Dendritic cell treated with granulocyte-macrophage colony-stimulating factor and Interleukin-4, amounts not matched to agents 40 ng/mL and 50 ng/mL, for 4 days (primary cell): ENCODE measurements at regions not wholly inside any gene's neighbourhood (a gene's known extent, or its start where the extent isn't known, plus 50 kb on each side); places are given as distances from the start of the nearest gene placed in this dataset.

Source experiments
- H3K27ac Mint-ChIP-seq: one replicate; pipeline ENCODE4 v1.8.0; 2022; ENCODE audit warnings: mild to moderate bottlenecking, mixed read lengths
- H3K27me3 Mint-ChIP-seq: one replicate; pipeline ENCODE4 v1.8.0; 2022; ENCODE audit warnings: mild to moderate bottlenecking, mixed read lengths
- H3K36me3 Mint-ChIP-seq: one replicate; pipeline ENCODE4 v1.8.0; 2022; ENCODE audit warnings: low read depth, mixed read lengths
- H3K4me1 Mint-ChIP-seq: one replicate; pipeline ENCODE4 v1.8.0; 2022; ENCODE audit warnings: low read depth, mixed read lengths
- H3K4me3 Mint-ChIP-seq: one replicate; pipeline ENCODE4 v1.8.0; 2022; ENCODE audit warnings: mild to moderate bottlenecking, moderate library complexity, mixed read lengths
- H3K9me3 Mint-ChIP-seq: one replicate; pipeline ENCODE4 v1.8.0; 2022; ENCODE audit warnings: mixed read lengths
- intact Hi-C: fragments of 100-400 bp; cut with micrococcal nuclease; formaldehyde crosslinking; loops from one replicate; pipeline ENCODE4 v1.15.0; 2022

GRCh38 chr10:78559661-78560340 is 509.0 kb upstream of the ZMIZ1 start:
- H3K36me3 Mint-ChIP-seq, result no peaks in the 10 kb centered on the region
- peaks cover 10% of the 10 kb centered on the region for H3K27me3 Mint-ChIP-seq
- intact Hi-C loops, result no loop called here

DNA sequence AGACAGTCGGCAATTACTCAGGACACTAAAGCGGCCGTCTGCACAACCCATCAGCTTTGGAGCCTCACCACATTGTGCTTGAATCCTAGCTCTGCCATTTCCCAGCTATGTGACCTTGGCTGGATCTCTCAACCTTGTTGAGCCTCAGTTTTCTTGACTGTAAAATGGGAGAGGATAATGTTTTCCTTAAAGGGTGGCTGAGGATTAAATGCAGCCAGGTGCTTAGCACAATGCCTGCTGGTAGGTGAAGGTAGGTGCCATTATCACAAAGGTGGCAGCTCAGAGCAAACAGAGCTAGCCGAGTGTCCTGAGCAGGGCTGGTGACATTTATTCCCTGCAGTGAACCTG is 508.5 kb upstream of the ZMIZ1 start:
- H3K4me3 Mint-ChIP-seq, result no peak overlapping the region

More at GRCh38 chr10:78559661-78560340, 509.0 kb upstream of the ZMIZ1 start:
- no peak overlapping the region for H3K4me3 Mint-ChIP-seq
- H3K9me3 Mint-ChIP-seq, result peaks cover 2% of the 10 kb centered on the region
- H3K4me1 Mint-ChIP-seq, result peaks cover 27% of the 10 kb centered on the region
- H3K27ac Mint-ChIP-seq, result no peak overlapping the region

DNA sequence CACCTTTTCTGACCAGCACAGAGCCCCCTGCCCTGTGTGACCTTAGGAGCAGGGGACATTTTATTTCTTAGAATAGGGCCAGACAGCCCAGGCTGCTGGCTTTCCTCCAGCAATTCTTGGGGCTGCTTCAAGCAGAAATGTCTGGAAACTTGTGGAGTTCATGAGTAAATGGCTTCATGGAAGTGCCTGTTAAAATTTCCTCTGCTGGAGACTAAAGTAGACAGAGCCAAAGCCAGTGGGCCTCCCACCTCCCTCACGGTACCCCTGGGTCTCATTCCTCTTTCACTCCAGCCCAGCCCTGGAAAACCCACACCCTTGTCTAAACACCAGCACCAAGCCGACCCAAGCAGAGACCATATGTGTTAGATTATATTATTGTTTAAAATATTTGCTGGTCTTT is 505.5 kb upstream of the ZMIZ1 start:
- Mint-ChIP-seq H3K36me3 (no peaks in the 10 kb centered on the region), H3K27ac (no peak overlapping the region), H3K4me1 (peaks cover 19% of the 10 kb centered on the region), H3K27me3 (peaks cover 13% of the 10 kb centered on the region), H3K9me3 (no peaks in the 10 kb centered on the region), H3K4me3 (no peak overlapping the region)
- intact Hi-C loops, result no loop called here

More for the DNA sequence above, 508.5 kb upstream of the ZMIZ1 start:
- H3K36me3 Mint-ChIP-seq, result no peaks in the 10 kb centered on the region
- no peak overlapping the region for H3K27ac Mint-ChIP-seq
- H3K4me1 Mint-ChIP-seq, result peaks cover 27% of the 10 kb centered on the region
- peaks cover 13% of the 10 kb centered on the region for H3K27me3 Mint-ChIP-seq
- H3K9me3 Mint-ChIP-seq, result no peaks in the 10 kb centered on the region
- intact Hi-C loops, result no loop called here

DNA sequence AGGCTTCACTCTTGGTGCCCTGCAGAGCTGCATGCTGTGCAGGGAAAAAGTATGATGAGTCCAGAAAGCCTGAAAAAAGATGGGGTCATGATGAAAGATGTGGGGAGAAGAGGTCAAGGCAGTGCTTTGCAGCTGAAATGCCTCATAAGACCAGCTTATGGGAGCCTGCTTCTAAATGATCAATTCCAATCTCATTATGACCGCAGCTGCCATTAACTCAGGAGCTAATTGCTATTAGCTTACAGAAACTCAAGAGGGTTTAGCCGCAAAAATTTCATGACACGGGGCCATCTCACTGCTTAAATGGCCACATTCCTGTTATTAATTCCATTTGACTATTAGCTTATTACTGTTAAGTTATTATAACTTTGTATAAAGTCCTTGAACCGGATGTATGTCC is 502.9 kb upstream of the ZMIZ1 start:
- Mint-ChIP-seq H3K9me3 (no peaks in the 10 kb centered on the region), H3K27ac (no peak overlapping the region), H3K36me3 (no peaks in the 10 kb centered on the region), H3K4me3 (no peak overlapping the region), H3K27me3 (peaks cover 12% of the 10 kb centered on the region), H3K4me1 (peaks cover 34% of the 10 kb centered on the region)
- intact Hi-C loops, result no loop called here

DNA sequence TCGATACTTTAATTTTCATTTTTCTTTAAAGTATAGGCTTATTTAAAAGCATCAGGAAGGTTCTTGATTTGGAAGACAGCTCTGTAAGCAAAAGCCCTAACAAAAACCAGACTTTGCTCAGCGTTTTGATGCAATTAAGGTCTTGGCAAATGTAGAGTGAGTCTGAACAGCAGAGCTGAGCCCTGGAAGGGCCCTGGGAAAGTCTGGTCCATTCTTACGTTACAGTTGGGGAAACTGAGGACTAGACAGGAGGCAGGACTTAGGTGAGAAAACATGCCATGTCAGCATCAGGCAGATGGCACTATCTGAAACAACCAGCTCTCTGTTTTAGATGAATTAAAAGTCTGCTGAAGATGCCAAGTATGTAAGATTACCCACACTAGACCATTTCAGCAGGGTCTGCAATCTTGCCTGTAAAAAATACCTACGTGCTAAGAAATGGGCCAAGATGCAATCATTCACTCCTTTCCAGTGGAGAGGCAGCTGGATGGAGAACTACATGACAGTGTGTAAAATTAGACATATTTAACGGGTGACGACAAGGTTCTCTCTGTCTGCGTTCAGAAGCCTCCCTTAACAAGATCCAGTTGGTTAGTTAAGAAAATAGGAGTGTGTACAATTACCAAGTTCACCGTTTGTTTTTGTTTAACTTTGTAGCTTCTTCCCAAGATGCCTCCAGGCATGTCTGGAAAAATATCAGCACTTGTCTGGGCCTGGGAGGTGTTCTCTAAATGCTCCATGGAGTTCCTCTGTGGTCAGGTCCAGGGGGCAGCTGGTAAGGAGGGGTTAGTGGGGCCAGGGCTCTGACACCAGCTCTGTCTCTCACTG is 502.3 kb upstream of the ZMIZ1 start:
- no peaks in the 10 kb centered on the region for H3K36me3 Mint-ChIP-seq
- H3K27ac Mint-ChIP-seq, result no peak overlapping the region
- H3K4me1 Mint-ChIP-seq, result peaks cover 40% of the 10 kb centered on the region
- peaks cover 15% of the 10 kb centered on the region for H3K27me3 Mint-ChIP-seq
- no peaks in the 10 kb centered on the region for H3K9me3 Mint-ChIP-seq
- intact Hi-C loops, result no loop called here
- no peak overlapping the region for H3K4me3 Mint-ChIP-seq

DNA sequence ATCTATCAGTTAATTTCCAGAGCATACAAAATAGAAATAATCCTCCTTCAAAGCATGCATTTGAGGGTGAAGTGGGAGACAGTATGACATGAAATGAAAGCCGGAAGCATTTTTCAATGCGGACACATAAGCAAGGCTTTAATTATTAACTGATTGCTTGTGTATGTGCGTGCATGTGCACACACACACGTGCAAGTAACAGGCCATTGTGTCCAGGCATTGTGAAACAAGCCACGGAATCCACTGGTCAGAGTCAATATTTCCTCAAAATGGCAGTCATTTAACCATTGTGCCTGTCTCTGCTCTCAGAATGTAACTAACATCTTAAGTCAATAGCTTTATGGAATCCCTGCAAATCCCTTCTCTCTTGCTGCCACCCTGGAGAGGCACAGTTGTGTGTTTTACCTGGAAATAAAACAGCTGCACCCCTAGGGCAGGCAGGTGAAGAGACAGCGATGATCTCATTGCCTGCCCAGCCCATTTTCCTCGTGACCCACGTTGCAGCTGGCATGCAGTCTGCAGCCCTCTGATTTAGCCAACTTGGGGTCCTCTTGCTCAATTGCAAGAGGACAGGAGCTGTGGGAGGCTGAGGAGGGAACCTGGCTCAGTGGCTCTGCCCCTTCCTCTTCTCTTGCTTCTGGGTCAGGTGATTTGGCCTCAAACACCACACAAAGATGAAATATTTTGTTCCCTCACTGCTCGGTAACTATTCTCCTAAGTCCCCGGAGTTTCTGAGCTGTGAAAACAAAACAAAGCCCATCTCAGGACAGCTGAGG is 500.9 kb upstream of the ZMIZ1 start:
- Mint-ChIP-seq H3K4me3 (no peak overlapping the region), H3K27ac (no peak overlapping the region), H3K4me1 (peaks cover 49% of the 10 kb centered on the region), H3K9me3 (no peaks in the 10 kb centered on the region), H3K36me3 (no peaks in the 10 kb centered on the region), H3K27me3 (peaks cover 11% of the 10 kb centered on the region)
- intact Hi-C loops, result no loop called here

DNA sequence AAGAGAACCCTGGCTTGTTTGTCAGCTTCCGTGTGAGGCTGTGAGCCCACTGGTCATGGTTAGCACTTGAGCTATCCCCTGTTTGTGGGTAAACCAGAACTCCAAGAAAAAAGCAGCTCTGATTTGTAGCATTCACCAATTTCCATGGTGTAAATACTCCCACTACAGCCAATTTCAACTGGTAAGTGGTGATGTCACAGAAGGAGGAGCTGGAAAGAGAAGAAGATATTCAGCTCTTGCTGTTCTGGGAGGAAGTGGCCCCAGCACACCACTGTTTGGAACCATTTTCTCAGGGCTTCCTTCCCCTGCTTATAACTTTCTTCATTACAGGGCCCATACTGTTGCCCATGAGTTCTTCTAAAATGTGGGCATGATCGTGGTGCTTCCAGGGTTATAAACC is 500.1 kb upstream of the ZMIZ1 start:
- Mint-ChIP-seq H3K4me1 (peaks cover 49% of the 10 kb centered on the region), H3K36me3 (no peaks in the 10 kb centered on the region), H3K27ac (peak overlapping the region; percentile 50), H3K4me3 (no peak overlapping the region), H3K27me3 (peaks cover 7% of the 10 kb centered on the region), H3K9me3 (no peaks in the 10 kb centered on the region)
- intact Hi-C loops, result no loop called here

DNA sequence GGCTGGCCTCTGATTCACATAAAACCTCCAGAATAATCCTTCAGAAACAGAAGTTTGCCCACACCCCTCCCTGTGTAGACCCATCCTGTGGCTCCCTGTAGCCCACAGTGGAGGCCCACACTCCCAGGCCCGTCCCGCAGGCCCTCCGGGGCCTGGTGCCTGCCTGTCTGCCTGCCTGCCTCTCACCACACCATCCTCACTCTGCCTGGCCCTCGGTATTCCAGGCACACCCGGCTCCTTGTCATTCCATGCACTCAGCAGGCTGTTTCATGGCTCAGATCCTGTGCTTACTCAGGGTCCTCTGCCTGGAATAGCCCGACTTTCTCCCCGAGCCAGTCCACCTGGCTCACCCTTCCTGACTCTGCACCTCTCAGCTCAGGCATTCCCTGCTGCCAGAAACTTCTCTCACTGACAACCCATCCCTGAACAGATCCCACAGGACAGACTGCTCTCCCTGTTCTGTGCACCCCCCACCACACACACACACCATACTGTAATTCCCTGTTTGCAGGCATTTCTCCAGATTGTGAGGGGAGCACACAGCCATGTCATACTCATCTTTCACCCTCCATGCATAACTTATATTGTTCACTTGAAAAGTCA is 498.0 kb upstream of the ZMIZ1 start:
- H3K27ac Mint-ChIP-seq, result peak overlapping the region; percentile 40
- peaks cover 4% of the 10 kb centered on the region for H3K27me3 Mint-ChIP-seq
- peaks cover 53% of the 10 kb centered on the region for H3K4me1 Mint-ChIP-seq
- no peaks in the 10 kb centered on the region for H3K36me3 Mint-ChIP-seq
- H3K4me3 Mint-ChIP-seq, result no peak overlapping the region
- H3K9me3 Mint-ChIP-seq, result no peaks in the 10 kb centered on the region
- intact Hi-C loops, result no loop called here

DNA sequence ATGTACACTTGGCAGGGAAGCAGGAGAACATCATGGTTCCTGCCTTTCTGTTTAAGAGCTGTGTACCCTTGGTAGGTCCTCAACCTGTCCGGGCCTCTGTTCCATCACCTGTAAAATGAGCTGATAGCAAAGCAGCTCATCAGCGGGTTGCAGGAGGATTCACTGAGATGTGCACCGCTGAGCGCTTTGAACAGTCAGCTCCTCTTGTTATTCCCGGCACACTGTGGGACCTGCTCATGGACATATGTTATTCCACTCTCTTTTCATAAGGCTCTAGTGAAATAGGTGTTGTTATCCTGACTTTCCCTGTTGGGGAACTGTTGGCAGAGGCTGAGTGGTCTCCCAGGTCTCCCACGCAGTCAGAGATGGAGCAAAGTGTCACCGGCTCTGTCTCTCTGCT is 497.5 kb upstream of the ZMIZ1 start:
- H3K27ac Mint-ChIP-seq, result peak overlapping the region; percentile 40
- no peaks in the 10 kb centered on the region for H3K36me3 Mint-ChIP-seq
- intact Hi-C loops, result no loop called here
- peaks cover 4% of the 10 kb centered on the region for H3K27me3 Mint-ChIP-seq
- H3K9me3 Mint-ChIP-seq, result no peaks in the 10 kb centered on the region
- H3K4me3 Mint-ChIP-seq, result no peak overlapping the region
- peaks cover 57% of the 10 kb centered on the region for H3K4me1 Mint-ChIP-seq

- Mint-ChIP-seq H3K4me1 (peaks cover 63% of the 10 kb centered on the region), H3K4me3 (no peak overlapping the region), H3K27ac (no peak overlapping the region), H3K27me3 (peaks cover 4% of the 10 kb centered on the region), H3K36me3 (no peaks in the 10 kb centered on the region), H3K9me3 (no peaks in the 10 kb centered on the region)
- intact Hi-C loops, result no loop called here
Observed at GRCh38 chr10:78571891-78572290, 496.9 kb upstream of the ZMIZ1 start.

DNA sequence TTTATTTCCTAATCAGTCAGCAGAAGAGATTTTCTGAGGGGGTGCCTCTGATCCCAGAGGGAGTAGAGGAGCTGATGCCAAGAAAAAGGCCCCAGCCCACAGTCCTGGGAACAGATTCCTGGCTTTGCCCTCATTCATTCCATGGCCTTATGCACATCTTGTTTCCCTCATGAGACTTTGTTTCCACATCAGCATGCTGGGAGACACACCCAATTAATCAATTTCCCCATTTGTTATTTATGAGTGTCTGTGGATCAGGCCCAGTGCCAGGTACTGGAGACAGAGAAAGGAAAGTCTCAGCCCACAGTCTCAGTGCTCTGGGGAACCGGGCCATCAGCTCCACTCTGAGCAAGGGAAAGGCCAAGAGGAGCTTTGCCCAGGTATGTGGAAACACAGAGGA is 496.2 kb upstream of the ZMIZ1 start:
- H3K36me3 Mint-ChIP-seq, result no peaks in the 10 kb centered on the region
- H3K27ac Mint-ChIP-seq, result peak overlapping the region; percentile 29
- intact Hi-C loops, result no loop called here
- peaks cover 64% of the 10 kb centered on the region for H3K4me1 Mint-ChIP-seq
- H3K27me3 Mint-ChIP-seq, result peaks cover 4% of the 10 kb centered on the region
- H3K9me3 Mint-ChIP-seq, result no peaks in the 10 kb centered on the region
- no peak overlapping the region for H3K4me3 Mint-ChIP-seq

DNA sequence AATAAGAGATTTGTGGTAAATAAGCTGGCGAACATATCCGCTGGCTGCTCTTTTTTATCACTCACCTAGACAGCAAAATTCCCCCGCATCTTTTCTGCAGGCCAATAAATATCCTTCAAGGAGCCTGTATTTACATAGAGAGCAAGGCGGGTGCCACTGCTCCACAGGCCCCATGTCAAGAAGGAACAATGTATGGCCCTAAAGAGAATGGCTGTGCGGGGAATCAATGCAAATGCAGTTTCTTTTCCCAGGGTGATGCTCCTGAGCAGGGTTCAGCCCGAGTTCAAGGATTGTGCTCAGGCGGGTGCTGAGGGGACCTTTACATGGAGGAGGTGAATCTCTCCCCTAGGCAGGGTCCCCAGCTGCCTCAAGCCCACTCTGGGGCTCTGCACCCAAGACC is 494.2 kb upstream of the ZMIZ1 start:
- intact Hi-C loops, result no loop called here
- no peaks in the 10 kb centered on the region for H3K36me3 Mint-ChIP-seq
- no peak overlapping the region for H3K4me3 Mint-ChIP-seq
- no peaks in the 10 kb centered on the region for H3K9me3 Mint-ChIP-seq
- H3K27me3 Mint-ChIP-seq, result peaks cover 4% of the 10 kb centered on the region
- H3K27ac Mint-ChIP-seq, result no peak overlapping the region
- peaks cover 67% of the 10 kb centered on the region for H3K4me1 Mint-ChIP-seq

DNA sequence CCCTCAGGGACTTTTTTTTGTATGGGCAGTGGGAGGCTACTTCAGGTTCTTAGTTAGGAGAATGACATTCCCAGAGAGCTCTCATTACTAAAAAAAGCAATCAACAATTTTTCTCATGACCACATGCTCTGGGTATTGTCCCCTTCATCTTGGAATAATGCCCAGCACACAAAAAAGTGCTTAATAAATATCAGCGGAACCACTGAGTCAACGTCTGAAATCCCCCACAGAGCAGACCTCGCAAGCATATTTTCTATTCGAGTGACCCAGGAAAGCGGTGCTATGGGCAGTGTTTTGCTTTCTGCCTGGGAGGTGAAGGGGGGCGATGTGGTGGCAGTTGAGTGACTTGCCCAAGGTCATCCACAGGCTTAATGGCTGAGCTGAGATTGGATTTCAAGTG is 493.4 kb upstream of the ZMIZ1 start:
- H3K4me1 Mint-ChIP-seq, result peaks cover 62% of the 10 kb centered on the region

GRCh38 chr10:78576276-78576675 is 492.5 kb upstream of the ZMIZ1 start:
- intact Hi-C loops, result no loop called here
- H3K9me3 Mint-ChIP-seq, result no peaks in the 10 kb centered on the region
- H3K27me3 Mint-ChIP-seq, result peaks cover 4% of the 10 kb centered on the region
- H3K36me3 Mint-ChIP-seq, result no peaks in the 10 kb centered on the region
- H3K27ac Mint-ChIP-seq, result no peak overlapping the region
- peaks cover 55% of the 10 kb centered on the region for H3K4me1 Mint-ChIP-seq
- H3K4me3 Mint-ChIP-seq, result no peak overlapping the region

More for the DNA sequence above, 493.4 kb upstream of the ZMIZ1 start:
- no peak overlapping the region for H3K4me3 Mint-ChIP-seq
- intact Hi-C loops, result no loop called here
- peaks cover 4% of the 10 kb centered on the region for H3K27me3 Mint-ChIP-seq
- H3K9me3 Mint-ChIP-seq, result no peaks in the 10 kb centered on the region
- H3K27ac Mint-ChIP-seq, result no peak overlapping the region
- H3K36me3 Mint-ChIP-seq, result no peaks in the 10 kb centered on the region
